ENCODE measurements at regions not wholly inside any gene's neighbourhood (a gene's known extent, or its start where the extent isn't known, plus 50 kb on each side); places are given as distances from the start of the nearest gene placed in this dataset.

DNA sequence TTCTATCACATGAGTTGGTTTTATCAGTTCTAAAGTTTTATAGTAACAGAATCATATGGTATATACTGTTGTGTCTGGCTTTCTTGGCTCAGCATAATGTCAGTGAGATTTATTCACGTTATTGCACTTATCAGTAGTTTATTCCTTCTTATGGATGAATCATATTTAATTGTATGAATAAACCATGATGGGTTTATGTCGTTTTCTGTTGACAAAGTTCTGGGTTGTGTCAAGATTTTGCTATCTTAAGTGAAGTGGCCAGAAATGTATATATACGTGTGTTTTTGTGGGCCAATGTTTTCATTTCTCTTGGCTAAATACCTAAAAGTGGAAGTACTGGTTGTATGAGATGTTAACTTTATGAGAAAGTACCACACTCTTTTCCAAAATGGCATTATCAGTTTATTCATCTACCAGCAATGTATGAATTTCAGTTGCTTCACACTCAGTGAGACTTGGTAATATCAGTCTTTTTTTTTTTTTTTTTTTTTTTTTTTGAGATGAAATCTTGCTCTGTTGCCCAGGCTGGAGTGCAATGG lies 112.4 kb upstream of the DCBLD2 start:
- TF ChIP-seq, protein P1, sequence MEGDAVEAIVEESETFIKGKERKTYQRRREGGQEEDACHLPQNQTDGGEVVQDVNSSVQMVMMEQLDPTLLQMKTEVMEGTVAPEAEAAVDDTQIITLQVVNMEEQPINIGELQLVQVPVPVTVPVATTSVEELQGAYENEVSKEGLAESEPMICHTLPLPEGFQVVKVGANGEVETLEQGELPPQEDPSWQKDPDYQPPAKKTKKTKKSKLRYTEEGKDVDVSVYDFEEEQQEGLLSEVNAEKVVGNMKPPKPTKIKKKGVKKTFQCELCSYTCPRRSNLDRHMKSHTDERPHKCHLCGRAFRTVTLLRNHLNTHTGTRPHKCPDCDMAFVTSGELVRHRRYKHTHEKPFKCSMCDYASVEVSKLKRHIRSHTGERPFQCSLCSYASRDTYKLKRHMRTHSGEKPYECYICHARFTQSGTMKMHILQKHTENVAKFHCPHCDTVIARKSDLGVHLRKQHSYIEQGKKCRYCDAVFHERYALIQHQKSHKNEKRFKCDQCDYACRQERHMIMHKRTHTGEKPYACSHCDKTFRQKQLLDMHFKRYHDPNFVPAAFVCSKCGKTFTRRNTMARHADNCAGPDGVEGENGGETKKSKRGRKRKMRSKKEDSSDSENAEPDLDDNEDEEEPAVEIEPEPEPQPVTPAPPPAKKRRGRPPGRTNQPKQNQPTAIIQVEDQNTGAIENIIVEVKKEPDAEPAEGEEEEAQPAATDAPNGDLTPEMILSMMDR (IDR thresholded peaks at IDR 0.05; ENCODE audit: insufficient read depth, low read depth, low read length): no peak
- no peak for TF ChIP-seq EZH2 (IDR thresholded peaks at IDR 0.05; ENCODE audit: insufficient read depth, low read length)
